Stomach (tissue), 8 donors: ENCODE measurements at regions not wholly inside any gene's neighbourhood (a gene's known extent, or its start where the extent isn't known, plus 50 kb on each side); places are given as distances from the start of the nearest gene placed in this dataset.

Source experiments
- DNase-seq, 2 donors: peaks; one replicate each; pipeline versions ENCODE4 v3.0.0 to v3.0.0-alpha.2; 2013 to 2019
- H3K27ac ChIP-seq, 5 donors: fragments of 200-600 bp in 4 of 5; sonication (generic) in 4 of 5; one replicate each; pipeline ENCODE4 v1.5.1; 2013 to 2019; ENCODE audit warnings: mild to moderate bottlenecking in 1 of 5, moderate library complexity in 1 of 5
- H3K27me3 ChIP-seq, 3 donors: fragments of 200-600 bp; sonication (generic); one replicate each; pipeline ENCODE4 v1.5.1; 2017 to 2019; ENCODE audit warnings: mixed run types in 1 of 3
- H3K36me3 ChIP-seq, 4 donors: fragments of 200-600 bp; sonication (generic); 1 replicate in 3 of 4; 2 replicates in 1 of 4; pipeline ENCODE4 v1.5.1; 2016 to 2019
- H3K4me1 ChIP-seq, 4 donors: fragments of 200-600 bp; sonication (generic); one replicate each; pipeline ENCODE4 v1.5.1; 2016 to 2019
- H3K4me3 ChIP-seq, 4 donors: fragments of 200-600 bp; sonication (generic) in 3 of 4; one replicate each; pipeline ENCODE4 v1.5.1; 2016 to 2019; ENCODE audit warnings: mild to moderate bottlenecking in 1 of 4
- H3K9me3 ChIP-seq, 4 donors: fragments of 200-600 bp; sonication (generic); one replicate each; pipeline ENCODE4 v1.5.1; 2016 to 2019
- EP300 ChIP-seq: sonication (generic); formaldehyde crosslinking; IDR thresholded peaks from one replicate; pipeline ENCODE4 v1.6.1; 2017; ENCODE audit warnings: antibody characterized with exemption
- POLR2A ChIP-seq, 4 donors: fragments of 450-650 bp; IDR thresholded peaks; one replicate each; pipeline ENCODE4 v1.6.1; 2016; ENCODE audit warnings: antibody characterized with exemption in 4 of 4, control low read depth in 2 of 4, mild to moderate bottlenecking in 1 of 4, moderate library complexity in 1 of 4
- POLR2AphosphoS5 ChIP-seq, 3 donors: sonication (generic); formaldehyde crosslinking; IDR thresholded peaks; one replicate each; pipeline ENCODE4 v1.6.1; 2016; ENCODE audit warnings: antibody characterized with exemption in 3 of 3
- WGBS, 5 donors: extraction: QIAGEN DNeasy Blood & Tissue Kit in 3 of 5; methylation state at CpG; one replicate each; pipeline versions ENCODE4 v1.1.5 to v1.1.7; 2013 to 2018; 5-methylcytosine and 5-hydroxymethylcytosine counted together
- intact Hi-C: fragments of 100-400 bp; cut with DNase I; formaldehyde crosslinking; loops from one replicate; pipeline ENCODE4 v1.15.1; 2023; ENCODE audit warnings: low total_unique reads
- TF ChIP-seq, protein P1 (sequence below), 7 experiments: fragments of 450-650 bp in 4 of 7; fragments of 200-600 bp in 3 of 7; sonication (generic) in 3 of 7; IDR thresholded peaks; one replicate each; pipeline ENCODE4 v1.5.1; 2016 to 2019; ENCODE audit warnings: antibody characterized with exemption in 7 of 7, control low read depth in 2 of 7, mild to moderate bottlenecking in 1 of 7
- donor health status: healthy with polysubstance abuse.
- donor health status: Bipolar disorder and iron deficiency.
- donor health status: healthy.

DNA sequence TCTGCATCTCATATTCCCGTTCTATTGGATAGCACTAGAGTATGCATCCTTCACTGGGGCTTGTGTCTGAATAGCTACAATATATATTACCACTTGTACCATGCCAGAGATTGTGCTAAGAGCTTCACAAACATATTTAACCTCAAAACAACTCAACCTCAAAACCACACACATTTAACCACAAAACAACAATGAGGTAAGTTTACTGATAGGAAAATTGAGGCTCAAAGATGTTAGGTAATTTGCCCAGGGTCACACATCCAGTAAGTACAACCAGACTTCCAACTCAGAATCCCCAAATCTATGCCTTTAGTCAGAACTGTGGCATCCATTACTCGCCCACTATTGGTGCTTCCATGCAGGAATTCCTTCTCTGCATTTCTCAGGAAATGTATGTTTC, 220.0 kb downstream of the FAM43A start:
- H3K36me3 ChIP-seq = no peaks in the 10 kb centered on the region
- TF ChIP-seq POLR2A (IDR thresholded peaks at IDR 0.05) (no peak), POLR2AphosphoS5 (IDR thresholded peaks at IDR 0.05) (no peak), EP300 (no peak)
- TF ChIP-seq, protein P1, sequence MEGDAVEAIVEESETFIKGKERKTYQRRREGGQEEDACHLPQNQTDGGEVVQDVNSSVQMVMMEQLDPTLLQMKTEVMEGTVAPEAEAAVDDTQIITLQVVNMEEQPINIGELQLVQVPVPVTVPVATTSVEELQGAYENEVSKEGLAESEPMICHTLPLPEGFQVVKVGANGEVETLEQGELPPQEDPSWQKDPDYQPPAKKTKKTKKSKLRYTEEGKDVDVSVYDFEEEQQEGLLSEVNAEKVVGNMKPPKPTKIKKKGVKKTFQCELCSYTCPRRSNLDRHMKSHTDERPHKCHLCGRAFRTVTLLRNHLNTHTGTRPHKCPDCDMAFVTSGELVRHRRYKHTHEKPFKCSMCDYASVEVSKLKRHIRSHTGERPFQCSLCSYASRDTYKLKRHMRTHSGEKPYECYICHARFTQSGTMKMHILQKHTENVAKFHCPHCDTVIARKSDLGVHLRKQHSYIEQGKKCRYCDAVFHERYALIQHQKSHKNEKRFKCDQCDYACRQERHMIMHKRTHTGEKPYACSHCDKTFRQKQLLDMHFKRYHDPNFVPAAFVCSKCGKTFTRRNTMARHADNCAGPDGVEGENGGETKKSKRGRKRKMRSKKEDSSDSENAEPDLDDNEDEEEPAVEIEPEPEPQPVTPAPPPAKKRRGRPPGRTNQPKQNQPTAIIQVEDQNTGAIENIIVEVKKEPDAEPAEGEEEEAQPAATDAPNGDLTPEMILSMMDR (IDR thresholded peaks at IDR 0.05) = no peak
- H3K27me3 ChIP-seq = no peaks in the 10 kb centered on the region
- H3K4me3 ChIP-seq = no peak overlapping the region
- no peak for DNase-seq
- intact Hi-C loops = no loop called here
- H3K4me1 ChIP-seq = no peaks in the 10 kb centered on the region
- WGBS, 5 donors = 86 to 98% (median 94%) methylated on average over 2 of the region's 2 CpGs
- no peak overlapping the region for H3K27ac ChIP-seq
- H3K9me3 ChIP-seq = peaks cover 0 to 2% (median 0%) of the 10 kb centered on the region in 4 donors

DNA sequence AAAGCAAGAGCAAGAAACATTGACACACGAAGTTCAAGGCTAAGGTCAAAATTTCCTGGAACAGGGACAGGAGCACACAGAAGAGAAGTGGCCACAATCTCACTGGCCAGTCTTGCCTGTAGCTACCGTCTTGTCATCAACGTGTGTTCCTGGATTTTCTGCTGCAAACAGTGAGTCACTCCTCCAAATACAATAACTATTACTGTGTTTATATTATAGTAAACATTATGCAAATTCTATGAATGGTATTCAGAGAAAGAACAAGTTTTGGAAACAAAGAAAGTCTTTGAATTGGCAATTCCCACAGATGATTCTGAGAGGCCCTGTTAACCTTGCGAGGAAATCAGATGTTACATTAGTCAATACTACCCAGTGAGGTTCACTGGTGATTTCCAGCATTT, 220.5 kb downstream of the FAM43A start:
- no peak for TF ChIP-seq EP300
- no peak for TF ChIP-seq POLR2AphosphoS5 (IDR thresholded peaks at IDR 0.05)
- TF ChIP-seq POLR2A (IDR thresholded peaks at IDR 0.05) = no peak
- TF ChIP-seq, protein P1 (IDR thresholded peaks at IDR 0.05) = no peak
- no peaks in the 10 kb centered on the region for H3K4me1 ChIP-seq

DNA sequence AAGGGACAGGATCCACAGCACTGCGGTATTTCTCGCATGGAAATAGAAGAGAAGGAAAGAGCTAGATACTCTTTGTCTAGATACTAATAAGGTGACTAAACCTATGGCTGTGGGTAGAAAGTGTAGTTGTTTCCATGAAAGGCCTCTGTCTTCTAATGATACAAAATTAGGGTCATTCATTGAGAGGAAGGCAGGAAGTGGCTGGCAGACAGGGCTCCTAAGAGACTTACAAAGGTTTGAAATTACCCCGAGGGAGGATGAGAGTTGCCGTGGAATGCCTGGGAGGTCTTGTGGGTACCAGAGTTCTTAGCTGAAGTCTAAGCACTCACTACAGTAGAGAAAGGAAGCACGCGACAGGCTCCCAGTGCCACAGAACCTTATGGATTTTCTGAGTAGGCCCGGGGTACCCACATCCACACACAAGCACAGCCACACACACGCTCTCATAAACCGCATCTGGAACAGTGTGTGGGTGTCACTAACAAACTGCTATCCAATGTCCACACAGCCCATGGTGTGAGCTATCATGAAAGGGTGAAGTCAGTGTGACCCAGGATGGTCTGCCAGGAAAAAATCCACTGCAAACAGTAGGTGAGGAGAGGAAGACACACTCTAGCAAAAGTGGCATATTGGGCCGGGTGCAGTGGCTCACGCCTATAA, 221.4 kb downstream of the FAM43A start:
- Histone ChIP-seq H3K27me3 (peaks cover 0 to 3% (median 0%) of the 10 kb centered on the region in 3 donors), H3K36me3 (no peaks in the 10 kb centered on the region), H3K4me1 (no peaks in the 10 kb centered on the region), H3K27ac (peak overlapping the region in 1 of 5 donors; percentile 18), H3K9me3 (no peaks in the 10 kb centered on the region), H3K4me3 (no peak overlapping the region)
- TF ChIP-seq POLR2AphosphoS5 (IDR thresholded peaks at IDR 0.05) (no peak), POLR2A (IDR thresholded peaks at IDR 0.05) (no peak), EP300 (no peak)
- TF ChIP-seq, protein P1 (IDR thresholded peaks at IDR 0.05) = no peak
- no peak for DNase-seq
- intact Hi-C loops = no loop called here
- WGBS, 5 donors = 71 to 96% (median 89%) methylated on average over 11 of the region's 11 CpGs

More for the DNA sequence above, 220.5 kb downstream of the FAM43A start:
- WGBS, 5 donors = 37 to 44% (median 42%) methylated on average over 4 of the region's 4 CpGs
- Histone ChIP-seq H3K27ac (peak overlapping the region in 1 of 5 donors; percentile 18), H3K36me3 (no peaks in the 10 kb centered on the region), H3K4me3 (no peak overlapping the region), H3K9me3 (no peaks in the 10 kb centered on the region), H3K27me3 (no peaks in the 10 kb centered on the region)
- no peak for DNase-seq
- intact Hi-C loops = no loop called here

DNA sequence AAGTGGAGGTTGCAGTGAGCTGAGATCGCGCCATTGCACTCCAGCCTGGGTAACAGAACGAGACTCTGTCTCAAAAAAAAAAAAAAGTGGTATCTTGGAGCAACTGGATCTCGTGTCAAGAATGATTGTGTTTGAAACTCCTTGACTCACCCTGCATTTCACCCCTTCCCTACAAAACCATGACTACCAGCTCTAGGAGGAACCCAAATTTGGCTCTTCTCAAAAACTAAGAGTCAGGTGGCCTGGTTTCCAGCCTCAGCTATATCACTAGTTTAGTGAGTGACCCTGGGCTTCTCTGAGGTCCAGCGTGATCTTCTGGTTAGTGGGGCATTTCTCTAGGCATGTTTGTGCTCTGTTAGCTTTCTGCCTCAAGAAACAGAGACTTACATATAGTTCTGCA, 222.1 kb downstream of the FAM43A start:
- DNase-seq = no peak
- whole genome bisulfite sequencing, 5 donors = 55 to 91% (median 87%) methylated on average over 5 of the region's 5 CpGs
- Histone ChIP-seq H3K36me3 (no peaks in the 10 kb centered on the region), H3K9me3 (no peaks in the 10 kb centered on the region), H3K4me3 (no peak overlapping the region), H3K27me3 (peaks cover 0 to 4% (median 0%) of the 10 kb centered on the region in 3 donors), H3K27ac (no peak overlapping the region), H3K4me1 (no peaks in the 10 kb centered on the region)
- TF ChIP-seq, protein P1 (IDR thresholded peaks at IDR 0.05) = no peak
- TF ChIP-seq POLR2A (IDR thresholded peaks at IDR 0.05) = no peak
- no peak for TF ChIP-seq EP300
- TF ChIP-seq POLR2AphosphoS5 (IDR thresholded peaks at IDR 0.05) = no peak
- intact Hi-C loops = no loop called here
